Muscle of back (tissue), 3 donors: ENCODE measurements at regions not wholly inside any gene's neighbourhood (a gene's known extent, or its start where the extent isn't known, plus 50 kb on each side); places are given as distances from the start of the nearest gene placed in this dataset.
"Not testable (repeated sequence)": the region's sequence is repeated elsewhere in the genome, so short reads cannot be mapped to it uniquely, and the experiment has no call there.

Source experiments
- DNase-seq, 3 donors: peaks; one replicate each; pipeline versions ENCODE4 v3.0.0 to v3.0.0-alpha.2; 2013

- no peak for DNase-seq
Measured at GRCh38 chr13:42478531-42479156, 95.3 kb upstream of the TNFSF11 start.

DNA sequence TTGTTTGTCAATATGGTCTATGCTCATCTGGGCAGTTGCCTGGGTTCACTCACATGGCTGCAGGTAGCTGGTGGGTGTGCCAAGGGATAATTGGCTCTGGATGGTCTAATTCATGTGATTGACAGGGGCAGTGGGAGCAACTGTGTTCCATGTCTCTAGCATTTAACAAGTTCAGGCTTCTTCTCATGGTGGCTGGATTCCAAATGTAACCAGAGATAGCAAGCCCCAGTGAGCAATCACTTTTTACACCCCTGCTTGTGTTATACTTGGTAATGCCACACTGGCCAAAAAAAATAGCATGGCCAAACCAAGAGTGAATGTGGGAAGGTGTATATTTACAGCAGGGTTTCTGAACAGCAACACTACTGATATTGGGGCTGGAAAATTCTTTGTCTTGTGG lies 89.6 kb upstream of the TNFSF11 start:
- DNase-seq = peak in 1 of 3 donors; percentile 29

GRCh38 chr13:42485272-42485671 lies 88.7 kb upstream of the TNFSF11 start:
- DNase-seq = no peak

GRCh38 chr13:42486711-42487198 lies 87.2 kb upstream of the TNFSF11 start:
- peak; percentile 24 to 84 (median 54) for DNase-seq

DNA sequence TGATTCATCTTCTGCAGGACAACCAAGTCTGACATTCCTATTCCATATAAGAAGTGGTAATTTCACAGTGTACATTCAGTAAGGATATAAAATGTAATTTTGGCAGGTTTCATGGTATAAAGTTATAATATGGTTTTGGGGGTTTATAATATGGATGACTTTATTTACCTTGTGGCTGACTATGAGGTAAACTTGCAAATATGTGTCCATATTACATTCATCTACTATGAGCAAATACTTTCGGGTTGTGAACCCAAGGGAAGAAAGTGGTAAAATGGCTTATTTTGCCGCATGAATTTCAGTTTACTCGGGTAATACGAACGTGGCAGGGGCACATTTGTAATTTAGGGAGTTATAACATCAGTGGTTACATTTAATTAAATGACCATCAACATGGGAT lies 86.7 kb upstream of the TNFSF11 start:
- DNase-seq = no peak

DNA sequence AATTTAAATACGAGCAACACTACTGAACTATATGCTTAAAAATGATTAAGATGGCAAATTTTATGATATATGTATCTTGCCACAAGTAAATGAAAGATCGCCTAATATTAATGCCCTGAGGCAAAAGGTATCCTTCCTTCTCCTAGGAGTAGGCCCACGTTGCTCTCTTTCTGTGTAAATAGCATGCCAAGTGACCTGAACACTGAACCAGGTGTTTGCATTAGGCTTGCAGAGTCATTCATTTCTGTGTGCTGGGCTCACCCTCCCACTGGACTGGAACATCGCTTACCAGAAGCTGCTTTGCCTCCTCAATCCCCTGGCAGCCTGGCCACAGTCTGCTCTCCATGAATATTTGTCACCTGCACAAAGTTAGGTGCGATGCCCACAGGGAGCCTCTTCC lies 83.3 kb upstream of the TNFSF11 start:
- no peak for DNase-seq

GRCh38 chr13:42492372-42492920 lies 81.5 kb upstream of the TNFSF11 start:
- DNase-seq = no peak

DNA sequence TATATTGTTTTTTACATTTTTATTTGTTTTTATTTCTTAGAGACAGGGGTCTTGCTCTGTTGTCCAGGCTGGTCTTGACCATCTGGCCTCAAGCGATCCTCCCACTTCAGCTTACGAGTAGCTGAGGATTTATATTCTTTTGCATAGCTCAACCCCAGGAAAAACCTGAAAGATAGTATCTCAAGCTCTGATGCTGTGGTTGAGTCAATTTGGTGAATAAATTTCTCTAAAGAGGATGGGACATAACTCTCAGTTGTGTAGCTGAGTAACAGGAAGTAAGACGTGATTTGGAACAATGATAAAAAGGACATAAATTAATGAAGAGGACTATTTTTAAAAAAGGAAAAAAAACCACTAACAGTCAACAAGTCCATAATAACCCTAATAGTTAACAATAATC lies 79.8 kb upstream of the TNFSF11 start:
- DNase-seq = no peak

DNA sequence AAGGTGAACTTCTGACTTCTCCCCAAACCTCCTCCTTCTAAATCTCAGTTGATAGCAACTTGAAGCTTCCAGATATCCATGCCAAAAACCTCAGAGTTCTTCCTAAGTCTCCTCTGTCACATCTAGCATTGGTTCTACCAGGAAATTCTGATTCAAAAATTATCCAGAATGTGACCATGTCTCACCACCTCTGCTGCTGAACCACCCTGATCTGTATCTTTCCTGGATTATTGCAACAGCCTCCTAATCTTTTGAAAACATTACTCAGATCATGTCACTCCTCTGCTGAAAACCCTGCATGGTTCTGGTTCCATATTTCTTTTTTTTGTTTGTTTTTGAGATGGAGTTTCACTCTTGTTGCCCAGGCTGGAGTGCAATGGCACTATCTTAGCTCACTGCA lies 78.7 kb upstream of the TNFSF11 start:
- no peak for DNase-seq

DNA sequence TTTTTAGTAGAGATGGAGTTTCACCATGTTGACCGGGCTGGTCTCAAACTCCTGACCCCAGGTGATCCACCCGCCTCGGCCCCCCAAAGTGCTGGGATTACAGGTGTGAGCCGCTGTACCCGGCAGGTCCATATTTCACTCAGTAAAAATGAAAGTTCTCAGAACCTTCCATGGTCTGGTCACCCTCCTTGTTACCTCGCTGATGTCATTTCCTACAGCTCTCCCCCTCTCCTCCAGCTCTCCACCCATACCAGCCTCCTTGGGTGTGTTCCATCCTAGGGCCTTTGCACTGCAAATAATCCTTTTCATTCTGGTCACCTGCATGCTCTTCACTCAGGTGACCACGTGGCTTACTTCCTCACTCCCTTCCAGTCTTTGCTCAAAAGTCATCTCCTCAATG lies 78.2 kb upstream of the TNFSF11 start:
- DNase-seq = no peak

GRCh38 chr13:42496926-42497554 lies 76.9 kb upstream of the TNFSF11 start:
- not testable (repeated sequence) for DNase-seq

GRCh38 chr13:42497798-42498197 lies 76.2 kb upstream of the TNFSF11 start:
- peak in 1 of 3 donors; percentile 19 for DNase-seq

DNA sequence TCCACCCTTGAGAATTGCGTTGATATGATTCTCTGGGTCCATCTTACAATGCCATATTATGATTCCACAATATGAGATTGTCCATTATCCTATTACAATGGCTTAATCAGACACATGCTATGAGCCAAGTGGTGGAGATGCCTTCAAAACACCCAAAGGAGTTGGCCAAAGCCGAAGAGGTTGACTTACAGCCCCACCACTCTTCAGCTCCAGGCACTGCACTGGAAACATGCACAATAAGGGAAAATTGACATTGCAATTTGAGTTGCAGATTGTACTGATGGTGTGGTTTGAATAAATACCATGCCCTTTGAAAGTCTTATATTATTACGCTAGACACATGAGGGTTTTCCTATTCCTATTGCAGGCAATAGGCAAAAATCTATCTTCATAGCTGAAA lies 75.4 kb upstream of the TNFSF11 start:
- no peak for DNase-seq
